HEK293 (cell line): ENCODE measurements at regions not wholly inside any gene's neighbourhood (a gene's known extent, or its start where the extent isn't known, plus 50 kb on each side); places are given as distances from the start of the nearest gene placed in this dataset.

ENCODE experiments used
- CTCF ChIP-seq: fragments of 450-650 bp; formaldehyde crosslinking; IDR thresholded peaks from 2 replicates; pipeline ENCODE4 v1.5.1; 2016; ENCODE audit warnings: missing biosample characterization, missing genetic modification characterization
- HOXA7 ChIP-seq: sonication (generic); formaldehyde crosslinking; IDR thresholded peaks from 2 replicates; pipeline ENCODE4 v1.8.1; 2022; ENCODE audit warnings: missing genetic modification reagents, borderline replicate concordance
- PBX3 ChIP-seq: sonication (generic); formaldehyde crosslinking; IDR thresholded peaks from 2 replicates; pipeline ENCODE4 v1.8.1; 2022; ENCODE audit warnings: mild to moderate bottlenecking, moderate library complexity, missing genetic modification reagents
- SETDB1 ChIP-seq: IDR thresholded peaks from one replicate; pipeline ENCODE4 v1.6.1; 2017; ENCODE audit warnings: mild to moderate bottlenecking, low read length, moderate library complexity, mixed read lengths; ENCODE audit not compliant: insufficient read length
- YY1 ChIP-seq: fragments of 450-650 bp; formaldehyde crosslinking; IDR thresholded peaks from 2 replicates; pipeline ENCODE4 v1.5.1; 2018; ENCODE audit warnings: missing biosample characterization, missing genetic modification characterization
- ZNF354C ChIP-seq: fragments of 450-650 bp; formaldehyde crosslinking; IDR thresholded peaks from 2 replicates; pipeline ENCODE4 v1.5.1; 2016; ENCODE audit warnings: missing biosample characterization, missing genetic modification characterization, low read depth, borderline replicate concordance

- TF ChIP-seq CTCF (no peak), PBX3 (CRISPR knock-in tag) (no peak), SETDB1 (no peak), YY1 (tag by site-specific recombination) (no peak), ZNF354C (no peak), HOXA7 (no peak)
Observed at GRCh38 chr17:63344383-63344782, 101.7 kb downstream of the CYB561 start.
